ENCODE measurements at regions not wholly inside any gene's neighbourhood (a gene's known extent, or its start where the extent isn't known, plus 50 kb on each side); places are given as distances from the start of the nearest gene placed in this dataset.

- TF ChIP-seq CTCF (IDR thresholded peaks at IDR 0.05) (no peak), POLR2A (IDR thresholded peaks at IDR 0.05) (no peak)
Observed at GRCh38 chr18:70456376-70456775, 167.5 kb downstream of the SOCS6 start.
